HepG2 (cell line): ENCODE measurements at regions not wholly inside any gene's neighbourhood (a gene's known extent, or its start where the extent isn't known, plus 50 kb on each side); places are given as distances from the start of the nearest gene placed in this dataset.

Experiments
- ATAC-seq: fragments of 200-7000 bp; cut with Tn5 transposase; 3 replicates; pipeline ENCODE4 v1.9.1; 2020; ENCODE audit warnings: mild to moderate bottlenecking, moderate library complexity
- BruUV-seq: library from RNA; stranded (reverse); fragments of 400-500 nt; replicated peaks from 2 replicates; lab custom pipeline; 2021; lab: Mats Ljungman, UMichigan
- CTCF ChIA-PET: fragments of 300-600 bp; formaldehyde crosslinking; extraction: SDS; loops from one replicate; lab custom pipeline; 2021; ENCODE audit warnings: low total read pairs, inconsistent platforms, low intra/inter-chr PET ratio; lab: Yijun Ruan, JAX
- POLR2A ChIA-PET: fragments of 350-600 bp; sonication (Branson Sonifier 250); formaldehyde crosslinking; loops from one replicate; lab custom pipeline; 2020; ENCODE audit warnings: antibody characterized with exemption, inconsistent platforms; lab: Yijun Ruan, JAX
- DNase-seq: peaks from one replicate; pipeline ENCODE4 v3.0.0-alpha.2; 2015; ENCODE audit warnings: low spot score
- FAIRE-seq: peaks from 3 replicates; lab custom pipeline; 2011; peaks lifted over from hg19 to GRCh38; lab: Jason Lieb, UNC
- H2AFZ ChIP-seq: one replicate; pipeline ENCODE4 v1.6.1; 2011; ENCODE audit warnings: low read length, inconsistent platforms
- H3K27ac ChIP-seq: fragments of 300-600 bp; 3 replicates; pipeline ENCODE4 v1.8.0; 2011; ENCODE audit warnings: mixed run types, mild to moderate bottlenecking, mixed read lengths, low read length, inconsistent platforms; ENCODE audit not compliant: insufficient read depth; ENCODE audit errors: extremely low read length
- H3K27me3 ChIP-seq, 2 experiments: fragments of 200-600 bp in 1 of 2; 2 replicates in 1 of 2; 3 replicates in 1 of 2; pipeline versions ENCODE4 v1.6.0 to v1.8.0; 2011; ENCODE audit warnings: low read length in 2 of 2, mild to moderate bottlenecking in 2 of 2, moderate library complexity in 2 of 2, inconsistent platforms in 1 of 2; ENCODE audit not compliant: insufficient read depth in 2 of 2, control insufficient read depth in 1 of 2
- H3K36me3 ChIP-seq, 2 experiments: fragments of 200-600 bp in 1 of 2; replicated peaks in 1 of 2; 2 replicates in 1 of 2; 3 replicates in 1 of 2; pipeline versions ENCODE4 v1.5.1 to v1.8.0; 2011; ENCODE audit warnings: low read length in 2 of 2, inconsistent platforms in 1 of 2; ENCODE audit not compliant: insufficient read depth in 2 of 2, control insufficient read depth in 1 of 2
- H3K4me1 ChIP-seq: 2 replicates; pipeline ENCODE4 v1.5.1; 2012; ENCODE audit warnings: low read length, inconsistent platforms; ENCODE audit not compliant: insufficient read depth
- H3K4me2 ChIP-seq: 2 replicates; pipeline ENCODE4 v1.6.0; 2011; ENCODE audit warnings: low read depth, low read length, inconsistent platforms
- H3K4me3 ChIP-seq, 3 experiments: fragments of 200-600 bp in 1 of 3; sonication (generic), shearing (Covaris generic) in 1 of 3; replicated peaks in 1 of 3; 2 replicates each; pipeline ENCODE4 v1.5.1; 2011 to 2016; ENCODE audit warnings: low read length in 3 of 3, inconsistent platforms in 2 of 3, low read depth in 2 of 3, mild to moderate bottlenecking in 2 of 3, control low read depth in 1 of 3, mixed read lengths in 1 of 3; ENCODE audit not compliant: insufficient read depth in 1 of 3
- H3K79me2 ChIP-seq: one replicate; pipeline ENCODE4 v1.6.1; 2011; ENCODE audit warnings: low read length, inconsistent platforms; ENCODE audit not compliant: insufficient read depth
- H3K9ac ChIP-seq: 2 replicates; pipeline ENCODE4 v1.6.0; 2011; ENCODE audit warnings: mild to moderate bottlenecking, low read depth, low read length, inconsistent platforms; ENCODE audit not compliant: insufficient read depth
- H3K9me3 ChIP-seq: 2 replicates; pipeline ENCODE4 v1.5.1; 2012; ENCODE audit warnings: mild to moderate bottlenecking, low read length
- H4K20me1 ChIP-seq: 2 replicates; pipeline ENCODE4 v1.6.0; 2011; ENCODE audit warnings: inconsistent platforms, mild to moderate bottlenecking, low read length, moderate library complexity; ENCODE audit not compliant: insufficient read depth
- ETV6 ChIP-seq: sonication (generic); formaldehyde crosslinking; conservative IDR thresholded peaks from 2 replicates; pipeline ENCODE4 v1.4.0; 2020; ENCODE audit warnings: missing genetic modification reagents
- HOXA9 ChIP-seq: sonication (generic); formaldehyde crosslinking; IDR thresholded peaks from 2 replicates; pipeline ENCODE4 v1.8.1; 2022; ENCODE audit warnings: missing genetic modification reagents, mild to moderate bottlenecking, moderate library complexity, borderline replicate concordance
- KMT2A ChIP-seq: sonication (generic); formaldehyde crosslinking; IDR thresholded peaks from 2 replicates; pipeline ENCODE4 v1.4.0; 2020; ENCODE audit warnings: missing genetic modification reagents
- MED1 ChIP-seq: sonication (generic); formaldehyde crosslinking; IDR thresholded peaks from 2 replicates; pipeline ENCODE4 v1.4.0; 2020; ENCODE audit warnings: missing genetic modification reagents
- MEIS1 ChIP-seq: sonication (generic); formaldehyde crosslinking; IDR thresholded peaks from 2 replicates; pipeline ENCODE4 v1.9.0; 2021; ENCODE audit warnings: mild to moderate bottlenecking, missing genetic modification reagents, moderate library complexity, borderline replicate concordance
- MZF1 ChIP-seq: sonication (generic); formaldehyde crosslinking; IDR thresholded peaks from 2 replicates; pipeline ENCODE4 v1.8.1; 2023; ENCODE audit warnings: mild to moderate bottlenecking, missing genetic modification reagents, borderline replicate concordance
- RXRA ChIP-seq: sonication (generic); formaldehyde crosslinking; IDR thresholded peaks from 2 replicates; pipeline ENCODE4 v1.5.1; 2020; ENCODE audit warnings: missing genetic modification reagents
- SMAD3 ChIP-seq: sonication (generic); formaldehyde crosslinking; IDR thresholded peaks from 2 replicates; pipeline ENCODE4 v1.4.0; 2020; ENCODE audit warnings: missing genetic modification reagents
- SRY ChIP-seq: sonication (generic); formaldehyde crosslinking; IDR thresholded peaks from 2 replicates; pipeline ENCODE4 v1.8.0; 2022; ENCODE audit warnings: mild to moderate bottlenecking, missing genetic modification reagents
- TP53 ChIP-seq: sonication (generic); formaldehyde crosslinking; conservative IDR thresholded peaks from 2 replicates; pipeline ENCODE4 v1.4.0; 2020; ENCODE audit warnings: missing genetic modification reagents
- ZNF337 ChIP-seq: sonication (generic); formaldehyde crosslinking; IDR thresholded peaks from 2 replicates; pipeline ENCODE4 v1.5.1; 2020; ENCODE audit warnings: missing genetic modification reagents, low read depth, mild to moderate bottlenecking, borderline replicate concordance
- ZNF432 ChIP-seq: sonication (generic); formaldehyde crosslinking; IDR thresholded peaks from 2 replicates; pipeline ENCODE4 v1.5.0; 2020; ENCODE audit warnings: missing genetic modification reagents, mild to moderate bottlenecking, borderline replicate concordance
- ZNF674 ChIP-seq: sonication (generic); formaldehyde crosslinking; IDR thresholded peaks from 2 replicates; pipeline ENCODE4 v1.5.0; 2020; ENCODE audit warnings: low read depth, mild to moderate bottlenecking, missing genetic modification reagents
- ZNF75D ChIP-seq: sonication (generic); formaldehyde crosslinking; IDR thresholded peaks from 2 replicates; pipeline ENCODE4 v1.8.1; 2023; ENCODE audit warnings: missing genetic modification reagents, mild to moderate bottlenecking, borderline replicate concordance
- WGBS: methylation state at CpG from one replicate; pipeline ENCODE4 v1.1.6; 2017; ENCODE audit warnings: low lambda C conversion rate; 5-methylcytosine and 5-hydroxymethylcytosine counted together
- in situ Hi-C: cut with HindIII; loops from 2 replicates; pipeline ENCODE4 v1.10.0; 2017; ENCODE audit warnings: low pct_unique_long_range_greater_than_20kb; ENCODE audit not compliant: extremely low pct_ligation_motif_present
- intact Hi-C: fragments of 100-400 bp; cut with micrococcal nuclease; formaldehyde crosslinking; loops from one replicate; pipeline ENCODE4 v1.10.0; 2022; ENCODE audit not compliant: unreplicated experiment
- TF ChIP-seq, protein P1 (sequence below): IDR thresholded peaks from 2 replicates; pipeline ENCODE4 v1.6.1; 2016
- TF ChIP-seq, protein P2 (sequence below): sonication (generic); formaldehyde crosslinking; IDR thresholded peaks from 2 replicates; pipeline ENCODE4 v1.8.0; 2022; ENCODE audit warnings: missing genetic modification reagents, mild to moderate bottlenecking, moderate library complexity, borderline replicate concordance
- TF ChIP-seq, protein P3 (sequence below): sonication (generic); formaldehyde crosslinking; IDR thresholded peaks from 2 replicates; pipeline ENCODE4 v1.5.0; 2020; ENCODE audit warnings: missing genetic modification reagents
- TF ChIP-seq, protein P4 (sequence below): sonication (generic); formaldehyde crosslinking; IDR thresholded peaks from 2 replicates; pipeline ENCODE4 v1.8.1; 2023; ENCODE audit warnings: mild to moderate bottlenecking, inconsistent platforms, moderate library complexity, missing genetic modification reagents, borderline replicate concordance

DNA sequence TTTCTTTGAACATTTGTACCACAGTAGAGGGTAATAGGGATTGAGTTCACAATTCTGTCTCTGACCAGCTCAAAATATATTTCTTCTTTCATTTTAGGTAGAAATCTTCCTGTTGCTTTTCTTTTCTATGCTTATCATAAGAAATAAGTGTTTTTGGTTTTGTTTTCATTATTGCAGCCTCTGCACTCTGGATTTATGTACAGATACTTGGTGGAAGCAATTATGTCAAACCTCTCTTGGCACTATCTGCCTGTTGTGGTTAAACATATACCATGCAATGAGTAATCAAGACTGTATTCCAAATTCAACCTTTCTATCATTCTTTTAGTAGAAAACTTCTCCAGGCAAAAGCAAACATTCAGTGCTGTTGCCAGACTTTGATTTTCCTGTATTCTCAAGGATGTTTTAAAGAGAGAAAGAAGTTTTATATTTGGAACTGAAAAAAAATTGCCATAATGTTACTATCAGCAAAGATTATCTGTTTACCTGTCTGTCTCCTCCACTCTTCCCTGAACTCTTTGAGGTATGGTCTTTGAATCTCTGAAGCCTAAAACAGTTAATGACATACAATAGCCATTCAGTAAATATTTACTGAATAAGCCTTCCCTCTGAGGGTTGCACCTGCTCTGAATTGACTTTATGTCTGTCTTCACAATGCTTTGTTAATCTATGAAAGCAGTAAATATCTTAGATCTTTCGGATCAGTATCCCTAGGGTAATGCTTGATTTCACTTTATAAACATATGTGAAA is 612.5 kb upstream of the PRR20A start (continued):
- TF ChIP-seq, protein P1, sequence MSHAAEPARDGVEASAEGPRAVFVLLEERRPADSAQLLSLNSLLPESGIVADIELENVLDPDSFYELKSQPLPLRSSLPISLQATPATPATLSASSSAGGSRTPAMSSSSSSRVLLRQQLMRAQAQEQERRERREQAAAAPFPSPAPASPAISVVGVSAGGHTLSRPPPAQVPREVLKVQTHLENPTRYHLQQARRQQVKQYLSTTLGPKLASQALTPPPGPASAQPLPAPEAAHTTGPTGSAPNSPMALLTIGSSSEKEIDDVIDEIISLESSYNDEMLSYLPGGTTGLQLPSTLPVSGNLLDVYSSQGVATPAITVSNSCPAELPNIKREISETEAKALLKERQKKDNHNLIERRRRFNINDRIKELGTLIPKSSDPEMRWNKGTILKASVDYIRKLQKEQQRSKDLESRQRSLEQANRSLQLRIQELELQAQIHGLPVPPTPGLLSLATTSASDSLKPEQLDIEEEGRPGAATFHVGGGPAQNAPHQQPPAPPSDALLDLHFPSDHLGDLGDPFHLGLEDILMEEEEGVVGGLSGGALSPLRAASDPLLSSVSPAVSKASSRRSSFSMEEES (CRISPR knock-in tag) = no peak

DNA sequence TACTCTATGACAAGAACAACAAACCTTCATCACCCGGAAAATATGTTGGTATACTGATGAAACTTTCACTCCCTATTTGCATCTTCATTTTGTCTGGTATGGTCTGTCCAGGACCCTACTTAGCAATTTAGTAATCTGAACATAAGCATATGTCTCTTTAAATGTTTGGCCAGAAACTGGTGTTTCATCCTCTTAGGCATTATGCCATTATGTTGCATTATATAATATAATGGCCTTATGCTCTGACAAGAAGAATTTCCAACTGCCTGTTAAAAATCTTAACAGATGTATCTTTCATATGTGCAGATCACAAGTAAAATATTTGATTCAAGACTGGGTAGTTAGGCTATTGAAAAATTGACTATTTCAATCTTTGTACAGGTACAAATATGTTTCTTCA is 610.6 kb upstream of the PRR20A start:
- Histone ChIP-seq H3K36me3 (no peaks in the 10 kb centered on the region), H3K4me2 (no peak overlapping the region), H3K4me1 (no peaks in the 10 kb centered on the region), H3K9ac (no peak overlapping the region), H3K4me3 (no peak overlapping the region), H3K27ac (no peak overlapping the region), H3K79me2 (no peaks in the 10 kb centered on the region), H2AFZ (no peak overlapping the region), H4K20me1 (no peaks in the 10 kb centered on the region), H3K9me3 (peaks cover 40% of the 10 kb centered on the region), H3K27me3 (no peaks in the 10 kb centered on the region)
- intact Hi-C loops (no loop called here), in situ Hi-C loops (no loop called here)
- no TSS peak for BruUV-seq
- CTCF ChIA-PET = no interaction called here
- FAIRE-seq (no peak), ATAC-seq (no peak), DNase-seq (no peak)
- WGBS = 0% methylated on average over 1 of the region's 1 CpG
- POLR2A ChIA-PET = no interaction called here
- no peak for TF ChIP-seq ZNF337 (CRISPR knock-in tag)
- no peak for TF ChIP-seq SRY (CRISPR knock-in tag)
- no peak for TF ChIP-seq TP53
- TF ChIP-seq HOXA9 (CRISPR knock-in tag) = no peak
- no peak for TF ChIP-seq MZF1 (CRISPR knock-in tag)
- no peak for TF ChIP-seq MED1 (CRISPR knock-in tag)
- TF ChIP-seq, protein P2, sequence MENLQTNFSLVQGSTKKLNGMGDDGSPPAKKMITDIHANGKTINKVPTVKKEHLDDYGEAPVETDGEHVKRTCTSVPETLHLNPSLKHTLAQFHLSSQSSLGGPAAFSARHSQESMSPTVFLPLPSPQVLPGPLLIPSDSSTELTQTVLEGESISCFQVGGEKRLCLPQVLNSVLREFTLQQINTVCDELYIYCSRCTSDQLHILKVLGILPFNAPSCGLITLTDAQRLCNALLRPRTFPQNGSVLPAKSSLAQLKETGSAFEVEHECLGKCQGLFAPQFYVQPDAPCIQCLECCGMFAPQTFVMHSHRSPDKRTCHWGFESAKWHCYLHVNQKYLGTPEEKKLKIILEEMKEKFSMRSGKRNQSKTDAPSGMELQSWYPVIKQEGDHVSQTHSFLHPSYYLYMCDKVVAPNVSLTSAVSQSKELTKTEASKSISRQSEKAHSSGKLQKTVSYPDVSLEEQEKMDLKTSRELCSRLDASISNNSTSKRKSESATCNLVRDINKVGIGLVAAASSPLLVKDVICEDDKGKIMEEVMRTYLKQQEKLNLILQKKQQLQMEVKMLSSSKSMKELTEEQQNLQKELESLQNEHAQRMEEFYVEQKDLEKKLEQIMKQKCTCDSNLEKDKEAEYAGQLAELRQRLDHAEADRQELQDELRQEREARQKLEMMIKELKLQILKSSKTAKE (CRISPR knock-in tag) = no peak
- TF ChIP-seq ZNF674 (CRISPR knock-in tag) = no peak
- no peak for TF ChIP-seq KMT2A
- TF ChIP-seq ETV6 = no peak
- no peak for TF ChIP-seq RXRA (CRISPR knock-in tag)
- TF ChIP-seq ZNF75D (CRISPR knock-in tag) = no peak
- no peak for TF ChIP-seq MEIS1
- TF ChIP-seq, protein P3, sequence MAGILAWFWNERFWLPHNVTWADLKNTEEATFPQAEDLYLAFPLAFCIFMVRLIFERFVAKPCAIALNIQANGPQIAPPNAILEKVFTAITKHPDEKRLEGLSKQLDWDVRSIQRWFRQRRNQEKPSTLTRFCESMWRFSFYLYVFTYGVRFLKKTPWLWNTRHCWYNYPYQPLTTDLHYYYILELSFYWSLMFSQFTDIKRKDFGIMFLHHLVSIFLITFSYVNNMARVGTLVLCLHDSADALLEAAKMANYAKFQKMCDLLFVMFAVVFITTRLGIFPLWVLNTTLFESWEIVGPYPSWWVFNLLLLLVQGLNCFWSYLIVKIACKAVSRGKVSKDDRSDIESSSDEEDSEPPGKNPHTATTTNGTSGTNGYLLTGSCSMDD (CRISPR knock-in tag) = no peak
- no peak for TF ChIP-seq SMAD3 (CRISPR knock-in tag)
- no peak for TF ChIP-seq ZNF432 (CRISPR knock-in tag)
- TF ChIP-seq, protein P4, sequence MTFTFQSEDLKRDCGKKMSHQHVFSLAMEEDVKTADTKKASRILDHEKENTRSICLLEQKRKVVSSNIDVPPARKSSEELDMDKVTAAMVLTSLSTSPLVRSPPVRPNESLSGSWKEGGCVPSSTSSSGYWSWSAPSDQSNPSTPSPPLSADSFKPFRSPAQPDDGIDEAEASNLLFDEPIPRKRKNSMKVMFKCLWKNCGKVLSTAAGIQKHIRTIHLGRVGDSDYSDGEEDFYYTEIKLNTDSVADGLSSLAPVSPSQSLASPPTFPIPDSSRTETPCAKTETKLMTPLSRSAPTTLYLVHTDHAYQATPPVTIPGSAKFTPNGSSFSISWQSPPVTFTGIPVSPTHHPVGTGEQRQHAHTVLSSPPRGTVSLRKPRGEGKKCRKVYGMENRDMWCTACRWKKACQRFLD = no peak
